GM19468 (cell line): ENCODE measurements at regions not wholly inside any gene's neighbourhood (a gene's known extent, or its start where the extent isn't known, plus 50 kb on each side); places are given as distances from the start of the nearest gene placed in this dataset.

ENCODE experiments used
- ATAC-seq: cut with Tn5 transposase; IDR thresholded peaks from one replicate; pipeline ENCODE4 v1.9.1; 2021; ENCODE audit warnings: mild to moderate bottlenecking, moderate library complexity, moderate number of reproducible peaks; ENCODE audit not compliant: unreplicated experiment; ENCODE audit errors: extremely low read depth

DNA sequence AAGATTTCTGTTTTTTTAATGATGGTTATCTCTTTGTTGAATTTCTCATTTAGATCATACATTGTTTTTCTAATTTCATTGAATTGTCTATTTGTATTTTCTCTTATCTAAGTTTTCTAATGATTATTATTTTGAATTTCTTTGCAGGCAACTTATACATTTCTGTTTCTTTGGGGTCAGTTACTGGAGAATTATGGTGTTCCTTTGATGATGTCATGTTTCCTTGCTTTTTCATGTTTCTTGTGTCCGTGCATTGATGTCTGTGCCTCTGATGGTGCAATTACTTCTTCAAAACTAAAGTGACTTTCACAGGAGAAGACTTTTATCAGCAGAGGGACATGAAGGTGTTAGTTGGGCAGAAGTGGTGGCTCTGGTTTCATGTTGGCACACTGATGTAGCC is 270.7 kb upstream of the MOCS1 start:
- no peak for ATAC-seq

DNA sequence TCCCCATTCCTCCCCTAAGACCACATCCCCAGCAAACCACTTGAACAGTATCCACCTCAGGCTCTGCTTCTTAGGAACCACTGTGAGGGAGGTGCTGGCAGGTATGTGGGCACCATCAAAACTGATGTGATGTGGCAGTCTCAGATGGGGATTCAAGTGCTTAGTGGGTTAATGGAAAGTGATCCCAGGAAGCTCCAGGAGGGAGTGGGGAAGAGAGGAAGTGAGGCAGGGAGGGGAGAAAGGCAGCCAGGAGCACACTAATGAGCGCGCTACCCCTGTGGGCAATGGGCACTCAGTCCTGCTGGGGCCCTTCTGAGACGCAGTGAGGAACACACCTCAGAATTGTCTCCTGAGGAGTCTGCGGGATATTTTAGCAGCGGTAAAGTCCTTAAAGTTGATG is 263.1 kb upstream of the MOCS1 start:
- no peak for ATAC-seq

DNA sequence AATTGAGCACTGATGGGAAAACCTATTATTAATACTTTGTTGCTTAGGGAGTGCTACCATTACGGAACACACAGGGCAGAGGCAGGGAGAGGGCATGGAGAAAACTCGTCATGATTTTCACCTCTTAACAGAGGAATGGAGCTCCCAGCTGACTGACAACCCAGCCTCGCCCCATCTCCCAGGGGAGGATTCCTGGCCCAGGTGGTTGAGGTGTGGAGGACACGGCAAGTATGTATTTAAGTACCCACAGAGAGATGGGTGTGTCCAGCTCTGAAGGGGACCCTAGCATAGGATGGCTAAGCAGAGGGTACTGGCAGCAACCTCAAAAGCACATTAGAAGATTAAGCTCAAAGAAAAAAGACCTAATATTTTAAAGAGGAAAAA is 261.9 kb upstream of the MOCS1 start:
- ATAC-seq, result no peak

DNA sequence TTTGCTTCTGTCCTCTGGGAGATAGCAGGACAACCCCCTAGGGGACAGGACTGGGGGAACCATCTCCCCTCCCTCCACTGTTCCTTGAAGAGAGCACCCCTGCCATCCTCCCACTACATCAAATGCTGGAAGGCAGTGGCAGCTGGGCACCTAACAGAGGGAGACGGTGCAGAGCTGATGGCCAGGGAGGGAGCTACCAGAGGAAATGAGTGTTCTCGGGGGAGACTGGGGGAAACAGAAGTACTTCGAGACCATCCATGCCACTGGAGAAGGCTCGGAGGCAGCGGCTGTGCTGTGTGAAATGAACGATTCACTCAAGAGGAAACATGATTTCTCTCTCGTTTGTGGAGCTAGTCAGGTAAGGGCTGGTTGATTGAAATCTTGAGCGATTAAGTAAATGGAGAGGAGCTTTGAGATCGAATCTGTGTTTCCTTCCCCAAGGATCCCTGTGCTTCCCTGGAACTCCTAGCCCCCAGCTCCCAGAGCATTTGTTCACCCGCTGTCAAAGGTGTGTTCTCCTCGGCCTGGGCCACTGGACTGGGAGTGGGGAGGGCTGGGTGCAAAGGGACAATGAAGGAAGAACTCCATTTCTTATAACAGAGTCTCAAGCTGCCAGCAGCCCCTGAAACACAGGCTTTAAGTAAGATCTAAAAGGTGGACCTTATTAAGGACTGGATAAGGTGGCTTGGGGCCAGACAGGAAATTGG is 261.3 kb upstream of the MOCS1 start:
- no peak for ATAC-seq

DNA sequence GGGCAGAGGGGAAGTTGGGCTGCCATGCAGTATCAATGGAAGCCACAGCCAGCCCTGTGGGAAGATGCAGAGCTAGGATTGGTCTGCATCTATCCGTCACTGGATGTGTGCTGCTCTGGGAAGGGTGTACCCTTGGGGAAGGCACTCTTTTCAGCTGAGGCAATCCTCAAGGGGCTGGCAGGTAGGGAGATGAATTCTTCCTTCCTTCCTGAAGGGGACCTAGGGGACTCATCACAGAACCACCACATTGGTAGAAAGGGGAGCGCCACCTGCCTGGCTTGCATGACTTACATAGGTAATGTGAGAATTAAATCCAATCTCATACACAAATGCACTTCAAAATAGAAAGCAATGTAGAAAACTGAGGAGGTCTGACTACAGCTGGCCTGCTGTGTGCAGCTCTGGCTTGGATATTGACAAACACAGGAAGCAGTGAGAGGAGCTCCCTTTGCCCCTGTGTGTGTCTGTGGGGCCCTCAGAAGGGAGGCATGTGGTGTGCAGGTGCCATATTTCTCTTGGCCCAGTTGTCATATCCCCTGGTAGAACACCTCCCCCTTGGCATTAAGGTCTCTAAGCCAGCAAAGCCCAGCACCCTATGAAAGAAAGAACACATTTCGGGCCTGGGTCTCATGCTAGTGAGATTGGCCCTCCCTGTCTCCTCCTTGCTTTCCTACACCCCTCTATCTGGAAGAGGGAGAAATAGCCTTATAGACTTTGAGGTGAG is 260.3 kb upstream of the MOCS1 start:
- no peak for ATAC-seq

DNA sequence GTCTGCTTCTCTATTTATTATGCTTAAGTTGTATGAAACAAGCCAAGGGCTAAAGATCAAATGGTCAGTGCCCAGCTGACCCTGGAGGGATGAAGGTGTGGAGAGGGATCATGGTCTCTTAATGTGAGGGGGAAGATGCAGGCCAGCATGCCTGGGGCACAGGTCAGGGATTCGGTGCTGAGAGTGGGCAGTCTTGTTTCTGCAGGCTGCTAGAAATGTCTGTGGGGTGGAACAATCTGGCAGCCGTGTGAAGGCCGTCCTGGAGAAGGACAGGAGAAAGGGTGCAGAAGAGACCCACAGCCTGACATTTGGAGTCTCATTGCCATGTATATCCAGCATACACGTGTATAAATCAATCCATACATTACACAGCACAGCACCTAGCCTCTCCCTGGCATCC is 258.3 kb upstream of the MOCS1 start:
- no peak for ATAC-seq

DNA sequence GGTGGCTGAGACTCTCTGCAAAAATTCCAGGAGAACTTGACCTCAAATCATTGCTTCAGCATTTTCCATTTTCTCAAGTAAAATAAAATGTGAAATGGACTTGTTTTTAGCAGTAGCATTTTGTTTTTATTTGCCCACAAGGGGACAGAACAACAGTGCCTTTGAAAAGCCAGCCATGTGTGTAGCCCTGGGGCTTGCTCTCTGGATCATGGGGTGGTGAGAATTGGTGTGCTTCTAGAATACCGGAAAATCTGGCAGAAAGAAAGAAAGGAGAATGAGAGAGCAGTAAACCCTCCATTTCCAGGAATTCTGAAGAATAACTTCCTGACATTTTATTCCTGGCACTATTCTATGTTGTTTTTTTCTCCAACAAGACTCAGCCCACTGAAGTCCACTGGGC is 254.7 kb upstream of the MOCS1 start:
- no peak for ATAC-seq

DNA sequence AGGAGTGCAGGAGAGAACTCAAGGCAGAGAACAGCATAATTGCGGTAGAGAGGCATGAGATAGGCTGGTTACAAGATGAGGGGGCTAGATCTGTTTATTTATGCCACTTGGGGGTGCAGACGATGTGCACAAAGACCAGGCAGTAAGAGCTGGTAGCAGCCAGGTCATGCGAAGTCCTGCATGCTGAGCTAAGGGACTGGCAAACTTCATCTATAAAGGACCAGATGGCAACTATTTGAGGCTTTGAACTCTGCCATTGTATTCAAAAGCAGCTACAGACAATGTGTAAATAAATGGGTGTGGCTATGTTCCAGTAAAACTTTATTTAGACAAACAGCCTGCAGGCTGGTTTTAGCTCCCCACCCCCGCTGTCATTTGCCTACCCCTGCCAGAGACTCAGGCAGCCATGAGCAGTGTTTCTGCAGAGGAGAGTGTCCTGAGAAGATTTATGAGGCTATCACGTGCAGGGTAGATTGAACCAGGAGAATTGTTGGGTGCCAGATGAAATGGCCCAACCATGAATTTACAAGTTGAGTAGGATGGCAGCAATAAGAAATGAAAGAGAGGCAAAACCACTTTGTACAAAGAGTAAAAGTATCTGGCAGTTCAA is 253.4 kb upstream of the MOCS1 start:
- no peak for ATAC-seq

DNA sequence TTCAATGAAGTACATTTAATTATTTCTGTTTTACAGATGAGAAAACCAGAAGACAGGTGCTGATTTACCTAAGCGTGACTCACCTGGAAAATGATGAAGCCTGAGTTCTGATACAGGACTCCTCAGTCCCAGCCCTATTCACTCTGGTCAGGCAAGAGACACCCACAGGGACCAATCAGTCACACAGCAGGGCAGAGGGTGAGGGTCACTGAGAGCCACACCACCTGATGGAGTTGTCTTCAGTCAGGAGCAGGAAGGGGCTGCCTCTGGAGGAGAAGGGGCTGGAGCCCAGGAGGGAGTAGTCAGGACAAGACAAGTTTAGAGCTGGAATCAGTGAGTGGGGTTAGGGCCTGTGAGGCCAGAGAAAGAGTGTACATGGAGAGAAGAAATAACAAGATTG is 251.2 kb upstream of the MOCS1 start:
- no peak for ATAC-seq

DNA sequence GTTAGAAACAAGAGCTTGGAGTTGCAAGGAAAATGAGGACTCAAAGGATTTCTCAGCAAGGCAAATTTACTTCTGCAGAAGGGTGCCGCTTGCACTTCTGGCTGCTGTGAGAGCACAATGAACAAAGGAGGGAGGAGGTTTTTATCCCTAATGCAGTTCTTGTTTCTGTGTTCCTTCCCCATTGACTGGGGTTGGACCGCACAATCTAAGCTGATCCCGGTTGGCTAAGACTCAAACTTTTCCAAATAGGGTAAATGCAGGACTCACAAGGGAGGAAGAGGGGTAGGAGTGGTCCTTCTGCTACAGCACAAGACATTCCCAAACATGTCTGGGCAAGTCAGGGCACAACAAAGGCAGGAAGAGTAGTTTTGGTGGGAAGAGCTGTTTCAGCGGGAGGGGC is 249.6 kb upstream of the MOCS1 start:
- ATAC-seq, result no peak

DNA sequence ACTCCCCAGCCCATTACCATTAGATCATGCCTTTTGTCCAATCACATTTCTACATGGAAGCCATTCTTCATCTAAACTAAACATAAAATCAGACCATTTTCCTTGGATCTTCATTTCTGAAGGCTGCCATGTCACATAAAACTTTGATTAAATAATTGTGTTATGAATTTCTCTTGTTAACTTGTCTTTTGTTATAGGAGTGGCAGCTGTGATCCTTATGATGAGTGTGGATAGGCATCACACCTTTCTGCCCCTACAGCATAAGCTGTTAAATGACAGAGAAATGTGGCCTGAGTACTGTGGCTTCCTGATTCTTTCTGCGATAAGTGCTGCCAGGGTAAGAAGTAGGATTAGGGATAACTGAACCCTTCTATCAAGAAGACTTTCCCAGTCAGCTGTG is 247.1 kb upstream of the MOCS1 start:
- ATAC-seq, result no peak

DNA sequence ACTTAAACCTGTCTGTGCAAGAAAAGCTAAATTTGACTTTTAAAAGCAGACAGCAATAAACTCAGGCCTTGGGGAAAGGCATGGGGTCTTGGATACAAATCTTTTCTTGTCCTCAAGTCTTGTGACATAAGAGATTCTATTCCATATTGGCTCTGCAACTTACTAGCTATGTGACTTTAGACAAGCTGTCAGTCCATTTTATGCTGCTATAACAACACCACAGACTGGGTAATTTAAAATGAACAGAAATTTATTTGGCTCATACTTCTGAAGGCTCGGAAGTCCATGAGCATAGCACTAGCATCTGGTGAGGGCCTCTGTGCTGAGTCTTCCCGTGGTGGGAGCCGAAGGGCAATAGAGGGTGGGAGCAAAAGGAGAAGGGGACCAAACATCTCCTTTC is 246.0 kb upstream of the MOCS1 start:
- ATAC-seq, result no peak

DNA sequence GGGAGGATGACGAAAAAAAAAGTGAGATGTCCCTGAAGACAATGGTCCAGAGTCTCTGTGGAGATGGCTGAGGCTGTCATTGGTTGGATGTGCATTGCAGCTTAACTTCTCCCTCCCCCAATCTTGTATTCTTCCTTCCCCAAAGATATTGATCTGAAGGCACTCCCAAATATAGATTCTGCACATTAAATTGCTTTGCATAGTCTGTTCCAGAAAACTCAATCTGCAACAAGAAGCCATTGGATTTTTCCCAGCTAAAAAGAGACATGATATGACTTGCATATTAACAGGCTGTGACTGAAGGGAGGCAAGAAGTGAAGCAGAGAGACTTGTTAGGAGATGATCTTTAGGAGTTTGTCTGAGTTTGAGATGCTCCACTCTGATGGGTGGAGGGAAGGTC is 245.2 kb upstream of the MOCS1 start:
- ATAC-seq, result no peak

DNA sequence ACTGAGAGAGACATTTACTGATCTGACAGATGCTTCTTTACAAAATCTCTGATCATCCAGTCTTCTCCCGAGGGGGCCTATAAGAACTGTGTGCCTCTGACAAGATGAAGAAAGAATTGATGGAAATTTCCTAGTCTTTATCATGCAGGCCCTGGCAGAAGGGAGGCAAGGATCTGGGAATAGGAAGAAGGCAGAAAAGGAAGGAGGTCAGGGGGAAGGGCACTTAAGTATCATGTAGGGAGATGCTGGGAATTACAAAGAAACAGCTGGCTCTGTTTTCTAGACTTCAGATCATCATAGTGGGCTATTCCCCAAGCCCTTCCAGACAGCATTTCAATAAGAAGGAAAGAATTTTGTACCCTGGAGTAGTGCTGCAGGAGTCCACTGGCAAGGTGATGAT is 243.3 kb upstream of the MOCS1 start:
- ATAC-seq, result no peak

DNA sequence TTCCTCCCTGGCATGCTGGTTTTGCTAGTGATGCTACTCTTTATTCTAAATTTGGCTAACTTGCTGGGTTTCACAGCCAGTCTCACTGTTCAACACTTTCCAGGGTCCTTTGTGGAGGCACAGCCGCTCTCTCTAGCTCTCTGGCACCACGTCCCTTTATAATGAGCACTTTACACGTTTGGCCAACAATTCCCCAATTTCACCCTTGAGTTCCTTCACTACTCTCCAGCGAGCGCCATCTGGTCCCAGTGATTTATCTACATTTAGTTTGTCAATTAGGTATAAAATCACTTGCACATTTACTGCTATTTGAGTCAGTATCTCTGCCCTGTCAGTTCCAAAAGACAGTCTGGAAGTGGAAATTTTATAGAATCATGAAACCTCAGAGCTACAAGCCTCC is 241.9 kb upstream of the MOCS1 start:
- ATAC-seq, result no peak

DNA sequence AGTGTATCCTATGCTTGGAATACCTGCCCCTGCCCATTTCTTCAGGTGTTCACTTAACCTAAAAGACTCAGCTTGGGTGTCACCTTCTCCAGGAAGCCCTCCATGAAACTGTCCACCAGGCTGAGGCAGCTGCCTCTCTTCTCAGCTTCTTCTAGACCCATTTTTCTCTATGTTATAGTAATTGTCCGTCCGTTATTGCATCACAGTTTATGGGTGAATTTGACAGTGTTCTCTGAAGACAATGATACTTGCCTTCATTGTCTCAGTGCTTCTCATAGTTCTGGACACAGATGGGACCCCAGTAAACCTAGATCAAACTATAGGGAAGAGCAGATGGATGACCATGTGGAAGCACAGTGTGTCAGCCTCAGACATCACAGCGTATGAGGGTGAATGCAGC is 238.0 kb upstream of the MOCS1 start:
- ATAC-seq, result no peak

DNA sequence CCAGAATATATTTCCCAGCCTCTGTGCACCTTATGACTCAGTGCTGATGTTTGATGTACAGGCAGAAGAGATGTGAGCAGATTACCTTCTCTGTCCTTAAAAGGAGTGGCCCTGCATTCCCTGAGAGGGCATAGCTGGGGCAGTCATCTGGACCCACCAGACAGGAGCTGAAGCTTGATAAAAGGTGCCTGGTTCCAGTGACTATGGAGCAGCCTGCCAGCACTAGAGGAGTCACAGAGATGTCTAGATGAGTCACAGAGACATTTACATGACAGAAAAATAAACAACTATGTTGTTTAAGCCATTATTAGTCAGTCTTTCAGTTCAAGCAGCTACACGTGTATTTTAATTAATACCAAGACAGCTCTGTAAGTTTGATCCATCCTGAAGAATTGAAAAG is 237.1 kb upstream of the MOCS1 start:
- no peak for ATAC-seq

DNA sequence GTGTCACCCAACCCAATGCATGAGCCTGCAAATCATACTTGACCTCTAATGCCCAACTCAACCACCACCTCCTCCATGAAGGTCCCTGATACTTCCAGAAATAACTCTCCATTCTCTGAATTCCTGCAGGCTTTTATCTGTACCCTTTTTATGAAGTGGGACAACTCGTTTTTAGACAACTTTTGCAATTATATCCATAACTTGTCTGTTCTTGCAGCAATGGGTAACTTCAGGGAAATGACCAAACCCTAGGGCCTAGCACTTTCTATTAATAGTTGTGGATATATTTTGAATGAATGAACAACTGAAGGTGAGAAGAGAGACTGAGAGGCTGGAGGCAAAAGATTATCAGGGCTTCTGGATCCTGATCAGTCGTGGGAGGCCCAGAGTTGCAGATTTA is 236.6 kb upstream of the MOCS1 start:
- no peak for ATAC-seq

DNA sequence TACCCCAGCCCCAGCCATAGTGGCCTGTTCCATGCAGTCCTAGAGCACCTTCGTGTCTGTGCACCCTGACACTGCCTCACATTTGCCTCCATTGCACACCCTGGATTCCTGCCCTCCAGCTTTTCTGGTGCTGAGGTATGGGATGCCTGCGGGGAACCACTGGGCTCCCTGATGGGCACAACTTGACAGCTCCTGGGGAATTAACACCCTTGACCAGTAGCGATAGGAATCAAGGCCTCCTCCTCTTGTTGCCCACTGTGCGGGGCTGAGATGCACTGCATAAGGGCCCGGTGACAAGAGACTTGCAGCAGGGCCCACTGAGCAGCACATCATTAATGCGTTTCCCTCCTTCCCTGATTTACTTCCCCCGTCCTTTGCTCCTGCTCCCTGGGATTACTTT is 235.6 kb upstream of the MOCS1 start:
- no peak for ATAC-seq

DNA sequence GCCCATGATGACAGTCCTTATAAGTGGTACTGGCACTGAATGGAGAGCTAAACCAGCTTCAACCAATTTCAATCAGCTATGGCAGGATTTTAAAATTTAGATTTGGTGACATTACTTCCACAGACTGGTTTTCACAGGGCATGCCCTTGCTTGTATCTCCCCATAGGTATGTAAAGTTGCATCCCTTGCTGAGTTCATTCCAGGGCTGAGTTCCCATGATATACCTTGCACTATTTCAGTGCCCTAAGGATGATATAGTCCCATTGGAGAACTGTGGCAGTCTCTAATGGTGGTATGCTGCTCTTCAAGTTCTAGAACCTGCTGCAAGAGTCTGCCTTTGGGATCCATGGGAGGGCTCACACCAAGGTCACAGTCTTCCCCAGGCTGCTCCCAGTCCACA is 232.7 kb upstream of the MOCS1 start:
- ATAC-seq, result no peak

DNA sequence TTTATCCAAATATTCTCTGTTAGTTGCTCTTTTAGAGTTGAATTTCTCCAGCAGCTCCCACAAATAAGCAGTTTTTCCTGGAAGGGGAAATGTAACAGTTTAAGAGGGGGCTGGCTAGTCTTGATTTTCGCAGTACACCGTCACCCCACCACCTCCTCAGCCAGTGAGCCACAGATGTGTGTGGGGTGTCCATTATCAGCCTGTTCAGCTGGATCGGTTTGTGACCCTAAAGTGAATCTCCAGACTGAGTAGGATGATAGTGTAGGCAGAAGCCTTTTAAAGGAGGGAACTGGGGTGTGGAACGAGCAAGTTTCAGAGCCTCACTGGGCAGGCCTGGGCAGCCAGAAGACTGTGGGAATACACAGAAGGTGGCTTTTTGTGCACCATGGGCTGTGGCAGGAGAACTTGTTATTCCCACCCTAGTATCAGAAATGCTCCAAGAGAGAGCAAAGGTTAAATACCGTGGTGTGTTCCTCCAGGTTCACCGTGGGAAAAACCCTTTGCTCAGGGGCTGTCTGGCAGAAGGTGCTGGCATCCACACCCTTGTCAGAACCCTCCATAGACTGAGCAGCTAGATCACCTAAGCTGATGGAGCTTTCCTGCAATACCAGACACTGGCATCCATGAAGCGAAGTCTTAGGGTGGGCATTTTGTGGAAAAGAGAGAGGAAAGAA is 230.9 kb upstream of the MOCS1 start:
- ATAC-seq, result no peak
